ENCODE measurements at regions not wholly inside any gene's neighbourhood (a gene's known extent, or its start where the extent isn't known, plus 50 kb on each side); places are given as distances from the start of the nearest gene placed in this dataset.

GRCh38 chr18:40197711-40198110 lies 1757.3 kb upstream of the PIK3C3 start:
- Histone ChIP-seq H3K4me1 (no peaks in the 10 kb centered on the region), H3K4me3 (ENCODE audit: low read depth, low read length) (no peak overlapping the region), H3K9me3 (no peaks in the 10 kb centered on the region), H3K27me3 (replicated peaks; ENCODE audit: control insufficient read depth, insufficient read depth, low read length) (no peaks in the 10 kb centered on the region), H3K36me3 (ENCODE audit: control insufficient read depth, insufficient read depth, low read length) (no peaks in the 10 kb centered on the region)
- Mint-ChIP-seq H3K9me3 (ENCODE audit: unreplicated experiment) (no peaks in the 10 kb centered on the region), H3K4me1 (ENCODE audit: low read depth, unreplicated experiment) (no peaks in the 10 kb centered on the region), H3K4me3 (ENCODE audit: unreplicated experiment) (no peak overlapping the region), H3K27ac (ENCODE audit: unreplicated experiment) (no peak overlapping the region), H3K36me3 (ENCODE audit: insufficient read depth, unreplicated experiment) (no peaks in the 10 kb centered on the region), H3K27me3 (ENCODE audit: insufficient read depth, unreplicated experiment) (no peaks in the 10 kb centered on the region)
- ChIA-PET POLR2A (no interaction called here), CTCF (no interaction called here)
- TF ChIP-seq, protein P1, sequence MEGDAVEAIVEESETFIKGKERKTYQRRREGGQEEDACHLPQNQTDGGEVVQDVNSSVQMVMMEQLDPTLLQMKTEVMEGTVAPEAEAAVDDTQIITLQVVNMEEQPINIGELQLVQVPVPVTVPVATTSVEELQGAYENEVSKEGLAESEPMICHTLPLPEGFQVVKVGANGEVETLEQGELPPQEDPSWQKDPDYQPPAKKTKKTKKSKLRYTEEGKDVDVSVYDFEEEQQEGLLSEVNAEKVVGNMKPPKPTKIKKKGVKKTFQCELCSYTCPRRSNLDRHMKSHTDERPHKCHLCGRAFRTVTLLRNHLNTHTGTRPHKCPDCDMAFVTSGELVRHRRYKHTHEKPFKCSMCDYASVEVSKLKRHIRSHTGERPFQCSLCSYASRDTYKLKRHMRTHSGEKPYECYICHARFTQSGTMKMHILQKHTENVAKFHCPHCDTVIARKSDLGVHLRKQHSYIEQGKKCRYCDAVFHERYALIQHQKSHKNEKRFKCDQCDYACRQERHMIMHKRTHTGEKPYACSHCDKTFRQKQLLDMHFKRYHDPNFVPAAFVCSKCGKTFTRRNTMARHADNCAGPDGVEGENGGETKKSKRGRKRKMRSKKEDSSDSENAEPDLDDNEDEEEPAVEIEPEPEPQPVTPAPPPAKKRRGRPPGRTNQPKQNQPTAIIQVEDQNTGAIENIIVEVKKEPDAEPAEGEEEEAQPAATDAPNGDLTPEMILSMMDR (IDR thresholded peaks at IDR 0.05; ENCODE audit: insufficient read depth in 1 of 2, low read depth in 1 of 2, low read length in 1 of 2, severe bottlenecking in 1 of 2, unreplicated experiment in 1 of 2) = no peak
- BruUV-seq (replicated peaks) = no TSS peak
- DNase-seq = no peak
- intact Hi-C loops (cut with micrococcal nuclease; ENCODE audit: unreplicated experiment) = no loop called here

- H3K27ac Mint-ChIP-seq (ENCODE audit: unreplicated experiment) = no peak overlapping the region
- Histone ChIP-seq H3K9me3 (no peaks in the 10 kb centered on the region), H3K4me3 (ENCODE audit: low read depth, low read length) (no peak overlapping the region), H3K36me3 (ENCODE audit: control insufficient read depth, insufficient read depth, low read length) (no peaks in the 10 kb centered on the region), H3K4me1 (no peaks in the 10 kb centered on the region), H3K27me3 (replicated peaks; ENCODE audit: control insufficient read depth, insufficient read depth, low read length) (no peaks in the 10 kb centered on the region)
- intact Hi-C loops (cut with micrococcal nuclease; ENCODE audit: unreplicated experiment) = no loop called here
- no peaks in the 10 kb centered on the region for H3K27me3 Mint-ChIP-seq (ENCODE audit: insufficient read depth, unreplicated experiment)
- ChIA-PET POLR2A (no interaction called here), CTCF (no interaction called here)
- DNase-seq = no peak
- H3K4me3 Mint-ChIP-seq (ENCODE audit: unreplicated experiment) = no peak overlapping the region
- no peaks in the 10 kb centered on the region for H3K36me3 Mint-ChIP-seq (ENCODE audit: insufficient read depth, unreplicated experiment)
- H3K4me1 Mint-ChIP-seq (ENCODE audit: low read depth, unreplicated experiment) = no peaks in the 10 kb centered on the region
- H3K9me3 Mint-ChIP-seq (ENCODE audit: unreplicated experiment) = no peaks in the 10 kb centered on the region
- TF ChIP-seq, protein P1 (IDR thresholded peaks at IDR 0.05; ENCODE audit: insufficient read depth in 1 of 2, low read depth in 1 of 2, low read length in 1 of 2, severe bottlenecking in 1 of 2, unreplicated experiment in 1 of 2) = no peak
- BruUV-seq (replicated peaks) = no TSS peak
These were observed 1768.4 kb upstream of the PIK3C3 start for GRCh38 chr18:40186677-40187076.

- Mint-ChIP-seq H3K27ac (ENCODE audit: unreplicated experiment) (no peak overlapping the region), H3K27me3 (ENCODE audit: insufficient read depth, unreplicated experiment) (no peaks in the 10 kb centered on the region), H3K4me3 (ENCODE audit: unreplicated experiment) (no peak overlapping the region), H3K4me1 (ENCODE audit: low read depth, unreplicated experiment) (no peaks in the 10 kb centered on the region), H3K36me3 (ENCODE audit: insufficient read depth, unreplicated experiment) (no peaks in the 10 kb centered on the region), H3K9me3 (ENCODE audit: unreplicated experiment) (no peaks in the 10 kb centered on the region)
- CTCF ChIA-PET = no interaction called here
- TF ChIP-seq, protein P1 (IDR thresholded peaks at IDR 0.05; ENCODE audit: insufficient read depth in 1 of 2, low read depth in 1 of 2, low read length in 1 of 2, severe bottlenecking in 1 of 2, unreplicated experiment in 1 of 2) = no peak
- Histone ChIP-seq H3K4me3 (ENCODE audit: low read depth, low read length) (no peak overlapping the region), H3K27me3 (replicated peaks; ENCODE audit: control insufficient read depth, insufficient read depth, low read length) (no peaks in the 10 kb centered on the region), H3K4me1 (no peaks in the 10 kb centered on the region), H3K9me3 (no peaks in the 10 kb centered on the region), H3K36me3 (ENCODE audit: control insufficient read depth, insufficient read depth, low read length) (no peaks in the 10 kb centered on the region)
- no peak for DNase-seq
- BruUV-seq (replicated peaks) = no TSS peak
- POLR2A ChIA-PET = no interaction called here
- intact Hi-C loops (cut with micrococcal nuclease; ENCODE audit: unreplicated experiment) = no loop called here
These were observed 1775.1 kb upstream of the PIK3C3 start for GRCh38 chr18:40179729-40180461.

All from Caco-2 (cell line).